T-helper 2 cell treated with Interferon-gamma antibody and Interleukin-4, amounts not matched to agents 100 ng/mL and 5 ng/mL, for 36 hours (primary cell): ENCODE measurements at regions not wholly inside any gene's neighbourhood (a gene's known extent, or its start where the extent isn't known, plus 50 kb on each side); places are given as distances from the start of the nearest gene placed in this dataset.
"Not testable (repeated sequence)": the region's sequence is repeated elsewhere in the genome, so short reads cannot be mapped to it uniquely, and the experiment has no call there.

Source experiments
- intact Hi-C: fragments of 100-400 bp; cut with micrococcal nuclease; formaldehyde crosslinking; loops from one replicate; pipeline ENCODE4 v1.15.1; 2023

- intact Hi-C loops: no loop called here
These were observed 169.7 kb upstream of the RGS6 start for GRCh38 chr14:71762575-71762974.

- intact Hi-C loops: no loop called here
These were observed 167.4 kb upstream of the RGS6 start for GRCh38 chr14:71764701-71765382.

- intact Hi-C loops: no loop called here
These were observed 166.7 kb upstream of the RGS6 start for GRCh38 chr14:71765505-71765904.

- intact Hi-C loops: no loop called here
These were observed 161.8 kb upstream of the RGS6 start for GRCh38 chr14:71770431-71770830.

DNA sequence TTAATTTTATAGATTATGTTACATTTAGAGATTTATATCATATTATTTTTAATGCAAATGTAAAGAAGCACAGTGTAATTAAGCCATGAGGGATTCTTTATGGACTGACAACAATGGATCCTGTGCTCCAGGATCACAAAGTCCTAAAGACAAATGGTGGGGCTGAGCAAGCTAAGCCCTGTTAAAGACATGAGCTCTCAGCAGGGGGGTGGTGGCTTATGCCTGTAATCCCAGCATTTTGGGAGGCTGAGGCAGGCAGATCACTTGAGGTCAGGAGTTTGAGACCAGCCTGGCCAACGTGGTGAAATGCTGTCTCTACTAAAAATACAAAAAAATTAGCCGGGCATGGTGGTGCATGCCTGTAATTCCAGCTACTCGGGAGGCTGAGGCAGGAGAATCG, 160.8 kb upstream of the RGS6 start:
- intact Hi-C loops: not testable (repeated sequence)

GRCh38 chr14:71771996-71772395, 160.2 kb upstream of the RGS6 start:
- intact Hi-C loops: not testable (repeated sequence)

DNA sequence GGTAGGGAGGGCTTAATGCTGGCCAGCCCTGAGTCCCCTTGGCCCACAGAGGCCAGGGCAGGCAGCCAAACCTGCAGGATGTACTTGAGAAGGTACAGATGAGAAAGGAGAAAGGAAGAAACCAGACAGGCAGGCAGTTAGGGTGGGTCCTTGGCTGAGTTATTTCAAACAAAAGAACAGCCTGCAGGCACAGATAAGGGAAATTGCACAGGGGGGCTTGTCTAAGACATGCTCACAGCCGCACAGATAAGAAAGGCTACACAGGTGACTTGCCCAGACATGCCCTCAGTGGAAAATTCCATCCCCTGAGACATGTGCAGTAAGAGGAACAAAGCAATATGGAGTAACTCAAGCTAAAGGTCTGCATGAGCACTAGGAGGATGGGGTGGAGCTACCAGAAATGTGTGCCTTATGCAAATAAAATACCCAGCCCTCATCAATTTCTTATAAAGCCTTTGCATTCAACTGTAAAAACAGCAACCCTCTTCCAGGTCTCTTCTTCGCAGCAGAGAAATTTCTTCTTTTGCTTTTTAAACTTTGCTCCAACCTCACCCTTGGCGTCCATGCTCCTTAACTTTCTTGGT, 158.2 kb upstream of the RGS6 start:
- intact Hi-C loops: no loop called here

DNA sequence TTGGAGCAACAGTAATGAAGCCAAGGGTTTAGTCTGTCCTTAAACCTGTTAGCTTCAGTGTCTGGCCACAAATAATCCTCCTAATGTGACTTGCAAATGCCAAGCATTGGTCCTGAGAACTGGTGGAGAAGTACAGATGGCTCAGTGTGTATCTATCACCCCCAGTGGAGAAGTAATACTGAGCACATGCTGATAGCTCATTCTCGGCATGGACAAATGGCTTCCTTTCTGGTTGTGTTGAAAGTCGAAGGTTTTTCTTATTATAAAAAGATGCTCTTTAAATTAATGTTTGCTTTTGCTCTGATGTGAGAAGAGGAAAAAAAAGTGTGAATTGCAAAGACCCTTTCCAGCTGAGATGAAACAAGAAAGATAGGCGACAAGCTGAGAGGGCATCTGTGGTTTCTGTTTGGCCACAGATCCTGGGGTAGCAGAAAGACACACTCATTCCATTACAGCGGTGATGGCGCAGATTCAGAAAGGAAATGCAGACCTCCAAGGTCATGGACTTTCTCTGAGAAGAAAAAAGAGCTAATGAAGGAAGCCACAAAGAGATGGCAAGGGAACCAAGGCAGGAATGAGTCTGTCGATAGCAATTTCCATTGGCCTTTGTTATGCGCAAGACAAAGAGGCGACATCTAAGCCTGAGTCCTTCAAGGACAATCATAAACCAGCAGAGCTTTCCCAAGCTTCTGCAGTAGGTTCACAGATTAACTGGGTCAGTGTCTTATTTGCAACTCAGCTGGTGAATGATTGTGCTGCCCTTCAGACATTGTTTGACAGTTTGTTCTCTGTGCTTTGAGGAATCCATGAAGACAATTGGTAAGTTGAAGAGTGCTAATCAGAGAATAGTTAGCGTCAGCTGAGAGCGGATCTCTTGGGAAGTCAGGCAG, 155.5 kb upstream of the RGS6 start:
- intact Hi-C loops: no loop called here

GRCh38 chr14:71780075-71780474, 152.2 kb upstream of the RGS6 start:
- intact Hi-C loops: no loop called here

DNA sequence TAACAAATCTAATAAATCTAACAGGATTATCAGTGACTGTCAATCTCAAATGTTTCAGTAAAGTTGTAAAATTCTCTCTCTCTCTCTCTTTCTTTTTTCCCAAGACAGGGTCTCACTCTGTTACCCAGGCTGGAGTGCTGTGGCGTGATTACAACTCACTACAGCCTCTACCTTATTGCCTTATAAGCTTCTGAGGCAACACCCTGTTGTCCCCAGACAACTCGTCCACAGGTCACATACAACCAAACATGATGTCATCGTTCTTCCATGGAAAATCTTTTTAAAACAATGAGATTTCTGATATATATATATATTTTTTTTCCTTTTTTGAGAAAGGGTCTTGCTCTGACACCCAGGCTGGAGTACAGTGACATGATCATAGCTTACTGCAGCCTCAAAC, 151.4 kb upstream of the RGS6 start:
- intact Hi-C loops: no loop called here

DNA sequence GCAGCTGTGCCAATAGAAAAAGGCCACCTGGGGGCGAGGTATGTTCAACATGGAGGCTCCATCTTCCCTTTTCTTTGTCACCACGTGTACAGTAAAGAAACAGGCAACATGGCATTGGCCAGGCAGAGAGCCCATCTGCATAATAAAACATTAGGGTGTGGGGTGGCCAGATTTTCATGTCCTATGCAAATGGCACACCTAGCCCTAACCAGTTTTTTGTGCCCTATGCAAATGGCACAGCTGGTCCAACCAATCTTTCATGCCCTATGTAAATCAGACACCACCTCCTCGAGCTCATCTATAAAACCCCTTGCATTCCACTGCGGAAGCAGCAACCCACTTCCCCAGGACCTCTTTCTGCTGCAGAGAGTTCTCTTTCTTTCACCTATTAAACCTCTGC, 149.1 kb upstream of the RGS6 start:
- intact Hi-C loops: no loop called here

GRCh38 chr14:71783786-71784185, 148.4 kb upstream of the RGS6 start:
- intact Hi-C loops: no loop called here

GRCh38 chr14:71789005-71789404, 143.2 kb upstream of the RGS6 start:
- intact Hi-C loops: no loop called here

GRCh38 chr14:71799841-71800240, 132.4 kb upstream of the RGS6 start:
- intact Hi-C loops: no loop called here

DNA sequence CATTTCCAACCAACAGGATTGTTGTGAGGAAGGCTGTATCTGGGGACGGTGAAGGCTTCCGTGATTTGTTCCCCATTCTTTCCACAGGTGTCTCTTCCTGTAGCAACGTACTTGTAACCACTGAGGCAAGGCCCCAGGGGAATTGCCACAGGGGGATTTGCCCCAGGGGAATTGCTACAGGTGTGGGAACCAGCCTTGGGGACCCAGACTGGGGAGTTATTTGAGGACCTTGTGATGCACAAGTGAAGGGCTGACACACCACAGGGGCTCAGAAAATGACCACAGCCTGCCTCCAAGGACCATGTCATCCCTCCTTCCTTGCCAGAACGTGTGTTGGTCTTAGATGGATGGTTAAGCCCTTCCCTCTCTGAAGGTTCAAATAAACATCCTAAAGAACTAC, 131.4 kb upstream of the RGS6 start:
- intact Hi-C loops: no loop called here

DNA sequence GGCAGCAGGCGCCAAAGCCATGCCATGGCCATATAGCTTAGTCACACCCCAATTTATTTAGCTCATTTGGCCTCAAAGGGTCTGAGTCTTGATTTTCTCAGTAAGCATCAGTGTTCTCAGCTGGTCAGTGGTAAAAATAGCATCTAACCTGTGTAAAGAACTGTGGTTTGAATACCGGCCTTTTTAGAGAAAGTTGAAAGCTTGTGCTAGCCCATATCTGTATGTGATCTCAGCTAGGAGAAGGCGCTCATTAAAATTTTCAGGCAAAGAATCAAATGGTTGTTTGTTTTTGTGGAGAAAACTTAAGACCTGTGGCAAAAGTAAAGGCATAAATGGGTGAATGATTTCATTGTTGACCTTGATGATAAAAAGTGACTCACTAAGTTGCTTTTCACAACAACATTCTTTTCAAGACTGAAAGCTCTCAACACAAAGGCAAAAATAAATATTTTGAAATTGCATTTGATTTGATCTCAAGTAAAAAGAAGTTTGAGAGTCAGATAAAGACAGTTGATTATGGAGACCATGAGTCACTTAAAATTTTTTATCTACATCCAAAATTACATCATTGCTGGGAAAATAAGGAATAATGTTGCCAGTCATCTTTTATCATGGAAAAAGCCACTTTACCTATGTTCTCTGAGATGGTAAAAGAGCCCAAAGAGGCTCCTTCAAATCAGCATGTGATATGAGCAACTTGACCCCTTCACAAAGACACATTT, 128.5 kb upstream of the RGS6 start:
- intact Hi-C loops: no loop called here

- intact Hi-C loops: no loop called here
These were observed 127.2 kb upstream of the RGS6 start for GRCh38 chr14:71804992-71805391.

- intact Hi-C loops: not testable (repeated sequence)
These were observed 125.2 kb upstream of the RGS6 start for GRCh38 chr14:71807049-71807448.

DNA sequence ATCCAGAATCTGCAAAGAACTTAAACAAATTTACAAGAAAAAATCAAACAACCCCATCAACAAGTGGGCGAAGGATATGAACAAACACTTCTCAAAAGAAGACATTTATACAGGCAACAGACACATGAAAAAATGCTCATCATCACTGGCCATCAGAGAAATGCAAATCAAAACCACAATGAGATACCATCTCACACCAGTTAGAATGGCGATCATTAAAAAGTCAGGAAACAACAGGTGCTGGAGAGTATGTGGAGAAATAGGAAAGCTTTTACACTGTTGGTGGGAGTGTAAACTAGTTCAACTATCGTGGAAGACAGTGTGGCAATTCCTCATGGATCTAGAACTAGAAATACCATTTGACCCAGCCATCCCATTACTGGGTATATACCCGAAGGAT, 121.4 kb upstream of the RGS6 start:
- intact Hi-C loops: not testable (repeated sequence)

GRCh38 chr14:71812693-71813092, 119.5 kb upstream of the RGS6 start:
- intact Hi-C loops: no loop called here

DNA sequence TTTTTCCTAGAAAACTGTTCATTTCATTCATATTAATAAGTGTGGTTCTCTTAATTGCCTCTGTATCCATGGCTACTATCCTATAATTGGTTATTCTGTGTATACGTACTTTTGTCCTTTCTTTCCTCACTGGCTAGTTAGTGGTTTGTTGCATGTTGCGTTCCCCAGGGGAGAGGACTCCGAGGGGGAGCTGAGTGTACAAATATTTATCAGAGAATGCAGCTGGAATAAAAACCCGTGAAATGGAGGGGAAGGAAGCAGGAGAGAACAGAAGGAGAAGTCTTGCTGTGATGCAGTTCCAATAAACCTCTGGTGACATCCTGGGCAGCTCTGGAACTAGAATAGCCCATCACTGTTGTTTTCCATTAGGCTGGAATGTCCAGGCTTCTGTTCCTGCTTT, 117.1 kb upstream of the RGS6 start:
- intact Hi-C loops: no loop called here

- intact Hi-C loops: no loop called here
These were observed 107.4 kb upstream of the RGS6 start for GRCh38 chr14:71824816-71825215.
